Natural killer cell (primary cell): ENCODE measurements at regions not wholly inside any gene's neighbourhood (a gene's known extent, or its start where the extent isn't known, plus 50 kb on each side); places are given as distances from the start of the nearest gene placed in this dataset.

Experiments
- ATAC-seq, 3 donors: fragments of 150-1000 bp in 2 of 3; fragments of 200-7000 bp in 1 of 3; cut with Tn5 transposase; 1 replicate in 1 of 3; 2 replicates in 2 of 3; pipeline ENCODE4 v1.10.0; 2021; ENCODE audit warnings: mild to moderate bottlenecking in 2 of 3, moderate library complexity in 2 of 3
- DNase-seq, 2 donors: peaks; one replicate each; pipeline versions ENCODE4 v3.0.0 to v3.0.0-alpha.2; 2013 to 2021; ENCODE audit warnings: mixed read lengths in 1 of 2
- H3K27ac ChIP-seq: one replicate; pipeline ENCODE4 v1.5.1; 2013; ENCODE audit warnings: mild to moderate bottlenecking, low read length
- H3K27me3 ChIP-seq: one replicate; pipeline ENCODE4 v1.6.1; 2013; ENCODE audit warnings: low read length; ENCODE audit not compliant: control insufficient read depth, insufficient read depth
- H3K36me3 ChIP-seq: one replicate; pipeline ENCODE4 v1.6.1; 2013; ENCODE audit warnings: low read length; ENCODE audit not compliant: control insufficient read depth, insufficient read depth
- H3K4me1 ChIP-seq: one replicate; pipeline ENCODE4 v1.6.1; 2013; ENCODE audit warnings: low read length; ENCODE audit not compliant: control insufficient read depth, insufficient read depth
- H3K4me3 ChIP-seq: one replicate; pipeline ENCODE4 v1.5.1; 2013; ENCODE audit warnings: low read length
- H3K9me3 ChIP-seq: one replicate; pipeline ENCODE4 v1.6.1; 2013; ENCODE audit warnings: low read length; ENCODE audit not compliant: control insufficient read depth, insufficient read depth
- H3K27ac Mint-ChIP-seq, 2 donors: one replicate each; pipeline ENCODE4 v1.8.0; 2022; ENCODE audit warnings: mild to moderate bottlenecking in 2 of 2, mixed read lengths in 2 of 2, moderate library complexity in 1 of 2
- H3K27me3 Mint-ChIP-seq, 2 donors: one replicate each; pipeline ENCODE4 v1.8.0; 2022; ENCODE audit warnings: low read depth in 2 of 2, mixed read lengths in 2 of 2
- H3K36me3 Mint-ChIP-seq: one replicate; pipeline ENCODE4 v1.8.0; 2022; ENCODE audit warnings: mixed read lengths
- H3K4me1 Mint-ChIP-seq, 2 donors: one replicate each; pipeline ENCODE4 v1.8.0; 2022; ENCODE audit warnings: mixed read lengths in 2 of 2
- H3K4me3 Mint-ChIP-seq: one replicate; pipeline ENCODE4 v1.8.0; 2022; ENCODE audit warnings: mild to moderate bottlenecking, moderate library complexity, mixed read lengths
- H3K9me3 Mint-ChIP-seq, 2 donors: one replicate each; pipeline ENCODE4 v1.8.0; 2022; ENCODE audit warnings: mixed read lengths in 2 of 2
- WGBS: methylation state at CpG from one replicate; pipeline ENCODE4 v1.1.7; 2013; ENCODE audit warnings: missing lambda C conversion rate; ENCODE audit not compliant: insufficient coverage; 5-methylcytosine and 5-hydroxymethylcytosine counted together
- intact Hi-C: fragments of 100-400 bp; cut with micrococcal nuclease; formaldehyde crosslinking; loops from one replicate; pipeline ENCODE4 v1.14.2; 2022
- TF ChIP-seq, protein P1 (sequence below): fragments of 200-600 bp; IDR thresholded peaks from one replicate; pipeline ENCODE4 v1.8.0; 2022; ENCODE audit warnings: antibody characterized with exemption

DNA sequence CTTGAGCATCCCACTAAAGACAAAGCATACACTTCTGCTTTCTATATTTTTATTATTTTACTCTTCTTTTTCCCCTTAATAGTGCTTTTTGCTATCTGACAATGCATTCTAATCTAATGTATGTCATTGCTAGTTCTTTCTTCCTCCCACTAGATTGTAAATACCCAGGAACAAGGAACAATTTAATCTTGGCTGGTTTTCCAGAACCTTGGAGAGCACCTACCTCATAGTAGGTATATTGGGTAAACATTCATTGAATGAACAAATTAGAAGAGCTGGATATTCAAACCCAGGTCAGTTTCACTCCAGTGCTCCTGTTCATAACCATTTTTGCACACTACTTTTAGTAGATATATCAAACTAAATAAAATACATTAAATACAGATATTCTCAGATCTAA, 1617.6 kb upstream of the SLC10A2 start:
- H3K4me1 Mint-ChIP-seq, result no peaks in the 10 kb centered on the region
- Histone ChIP-seq H3K4me1 (no peaks in the 10 kb centered on the region), H3K27ac (no peak overlapping the region), H3K36me3 (no peaks in the 10 kb centered on the region), H3K27me3 (no peaks in the 10 kb centered on the region), H3K9me3 (no peaks in the 10 kb centered on the region), H3K4me3 (no peak overlapping the region)
- H3K27me3 Mint-ChIP-seq, result no peaks in the 10 kb centered on the region
- ATAC-seq (no peak), DNase-seq (no peak)
- TF ChIP-seq, protein P1, sequence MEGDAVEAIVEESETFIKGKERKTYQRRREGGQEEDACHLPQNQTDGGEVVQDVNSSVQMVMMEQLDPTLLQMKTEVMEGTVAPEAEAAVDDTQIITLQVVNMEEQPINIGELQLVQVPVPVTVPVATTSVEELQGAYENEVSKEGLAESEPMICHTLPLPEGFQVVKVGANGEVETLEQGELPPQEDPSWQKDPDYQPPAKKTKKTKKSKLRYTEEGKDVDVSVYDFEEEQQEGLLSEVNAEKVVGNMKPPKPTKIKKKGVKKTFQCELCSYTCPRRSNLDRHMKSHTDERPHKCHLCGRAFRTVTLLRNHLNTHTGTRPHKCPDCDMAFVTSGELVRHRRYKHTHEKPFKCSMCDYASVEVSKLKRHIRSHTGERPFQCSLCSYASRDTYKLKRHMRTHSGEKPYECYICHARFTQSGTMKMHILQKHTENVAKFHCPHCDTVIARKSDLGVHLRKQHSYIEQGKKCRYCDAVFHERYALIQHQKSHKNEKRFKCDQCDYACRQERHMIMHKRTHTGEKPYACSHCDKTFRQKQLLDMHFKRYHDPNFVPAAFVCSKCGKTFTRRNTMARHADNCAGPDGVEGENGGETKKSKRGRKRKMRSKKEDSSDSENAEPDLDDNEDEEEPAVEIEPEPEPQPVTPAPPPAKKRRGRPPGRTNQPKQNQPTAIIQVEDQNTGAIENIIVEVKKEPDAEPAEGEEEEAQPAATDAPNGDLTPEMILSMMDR, result no peak
- intact Hi-C loops, result no loop called here
- no peak overlapping the region for H3K27ac Mint-ChIP-seq
- no peak overlapping the region for H3K4me3 Mint-ChIP-seq
- peaks cover 4 to 6% of the 10 kb centered on the region in 2 donors for H3K9me3 Mint-ChIP-seq
- H3K36me3 Mint-ChIP-seq, result no peaks in the 10 kb centered on the region

DNA sequence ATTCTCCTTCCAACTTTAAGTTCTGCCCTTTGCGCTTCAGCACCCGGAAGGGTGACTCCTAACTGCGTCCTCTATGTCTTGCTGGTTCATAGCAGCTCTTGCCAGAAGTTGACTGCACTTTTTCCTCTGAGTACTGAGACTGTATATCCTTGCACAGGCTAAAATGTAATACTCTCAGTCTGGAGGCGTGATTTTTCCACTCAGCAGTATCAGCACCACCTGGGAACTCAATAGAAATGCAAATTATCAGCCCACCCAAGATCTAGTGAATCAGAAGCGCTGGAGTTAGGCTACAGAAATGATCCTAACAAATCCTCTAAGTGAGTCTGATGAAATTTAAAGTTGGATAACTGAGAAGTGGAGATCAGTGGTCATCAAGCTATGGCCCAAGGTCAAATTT, 1611.9 kb upstream of the SLC10A2 start:
- H3K27me3 Mint-ChIP-seq, result no peaks in the 10 kb centered on the region

DNA sequence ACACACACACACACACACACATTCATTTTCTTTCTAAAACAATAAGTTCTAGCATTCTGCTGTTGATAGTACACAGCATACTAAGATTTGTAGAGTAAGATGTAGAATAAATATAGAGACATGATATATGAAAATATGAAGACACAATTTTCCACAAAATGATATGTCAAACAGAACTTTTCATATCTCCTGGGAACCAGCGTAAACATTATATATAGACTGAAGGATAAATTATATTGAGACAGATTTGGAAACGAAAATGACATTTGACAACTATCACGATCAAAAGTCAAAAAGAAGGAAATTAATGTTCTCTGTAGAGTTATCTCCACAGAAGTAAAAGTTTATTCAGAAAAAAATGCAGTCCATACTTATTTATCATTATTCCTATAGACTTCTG, 1605.7 kb upstream of the SLC10A2 start:
- no peak overlapping the region for H3K27ac Mint-ChIP-seq
- H3K36me3 Mint-ChIP-seq, result no peaks in the 10 kb centered on the region
- TF ChIP-seq, protein P1, result no peak
- H3K9me3 Mint-ChIP-seq, result peaks cover 5 to 15% of the 10 kb centered on the region in 2 donors
- intact Hi-C loops, result no loop called here
- H3K27me3 Mint-ChIP-seq, result no peaks in the 10 kb centered on the region
- H3K4me3 Mint-ChIP-seq, result no peak overlapping the region
- ATAC-seq (no peak), DNase-seq (no peak)
- no CpG with 5 or more reads among the region's 3 CpGs for WGBS
- no peaks in the 10 kb centered on the region for H3K4me1 ChIP-seq
- H3K4me3 ChIP-seq, result no peak overlapping the region
- H3K36me3 ChIP-seq, result no peaks in the 10 kb centered on the region
- no peaks in the 10 kb centered on the region for H3K27me3 ChIP-seq
- no peak overlapping the region for H3K27ac ChIP-seq
- H3K9me3 ChIP-seq, result no peaks in the 10 kb centered on the region
- H3K4me1 Mint-ChIP-seq, result no peaks in the 10 kb centered on the region

More for the DNA sequence above, 1611.9 kb upstream of the SLC10A2 start:
- no peaks in the 10 kb centered on the region for H3K27me3 ChIP-seq
- no peaks in the 10 kb centered on the region for H3K9me3 ChIP-seq
- TF ChIP-seq, protein P1, result no peak
- 80% methylated on average over 5 of the region's 5 CpGs for WGBS
- intact Hi-C loops, result no loop called here
- no peak overlapping the region for H3K4me3 Mint-ChIP-seq
- DNase-seq, result no peak
- no peak overlapping the region for H3K4me3 ChIP-seq
- H3K4me1 Mint-ChIP-seq, result no peaks in the 10 kb centered on the region
- H3K27ac ChIP-seq, result no peak overlapping the region
- H3K36me3 Mint-ChIP-seq, result no peaks in the 10 kb centered on the region
- no peaks in the 10 kb centered on the region for H3K36me3 ChIP-seq
- H3K9me3 Mint-ChIP-seq, result peaks cover 3% of the 10 kb centered on the region in 2 donors
- no peak overlapping the region for H3K27ac Mint-ChIP-seq
- H3K4me1 ChIP-seq, result no peaks in the 10 kb centered on the region
- ATAC-seq, result no peak

DNA sequence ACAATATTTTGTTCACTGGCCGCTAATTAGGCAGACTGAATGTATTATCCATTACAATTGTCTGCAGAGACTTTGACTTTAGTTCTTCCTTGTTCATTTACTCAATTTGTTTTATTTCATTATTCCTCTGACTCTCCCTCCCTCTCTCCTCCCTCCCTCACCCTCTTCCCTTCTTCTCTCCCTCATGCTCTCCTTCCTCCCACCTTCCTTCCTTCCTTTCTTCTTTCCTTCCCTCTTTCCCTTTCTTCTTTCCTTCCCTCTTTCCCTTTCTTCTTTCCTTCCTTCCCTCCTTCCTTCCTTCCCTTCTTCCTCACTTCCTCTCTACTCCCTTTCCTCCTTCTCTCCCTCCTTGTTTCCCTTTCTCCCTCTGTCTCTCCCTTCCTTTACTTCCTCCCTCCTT, 1591.0 kb upstream of the SLC10A2 start:
- Mint-ChIP-seq H3K4me3 (no peak overlapping the region), H3K9me3 (peaks cover 2 to 9% of the 10 kb centered on the region in 2 donors), H3K4me1 (no peaks in the 10 kb centered on the region), H3K27ac (no peak overlapping the region), H3K36me3 (no peaks in the 10 kb centered on the region), H3K27me3 (no peaks in the 10 kb centered on the region)
- 91% methylated on average over 1 of the region's 1 CpG for WGBS
- Histone ChIP-seq H3K27me3 (no peaks in the 10 kb centered on the region), H3K27ac (no peak overlapping the region), H3K9me3 (no peaks in the 10 kb centered on the region), H3K4me1 (no peaks in the 10 kb centered on the region), H3K36me3 (no peaks in the 10 kb centered on the region), H3K4me3 (no peak overlapping the region)
- TF ChIP-seq, protein P1, result no peak
- ATAC-seq (no peak), DNase-seq (no peak)
- intact Hi-C loops, result no loop called here
